Glomerular visceral epithelial cell (primary cell): ENCODE measurements at regions not wholly inside any gene's neighbourhood (a gene's known extent, or its start where the extent isn't known, plus 50 kb on each side); places are given as distances from the start of the nearest gene placed in this dataset.

ENCODE experiments used
- DNase-seq: peaks from one replicate; pipeline ENCODE4 v3.0.0-alpha.2; 2016; ENCODE audit errors: extremely low spot score

DNA sequence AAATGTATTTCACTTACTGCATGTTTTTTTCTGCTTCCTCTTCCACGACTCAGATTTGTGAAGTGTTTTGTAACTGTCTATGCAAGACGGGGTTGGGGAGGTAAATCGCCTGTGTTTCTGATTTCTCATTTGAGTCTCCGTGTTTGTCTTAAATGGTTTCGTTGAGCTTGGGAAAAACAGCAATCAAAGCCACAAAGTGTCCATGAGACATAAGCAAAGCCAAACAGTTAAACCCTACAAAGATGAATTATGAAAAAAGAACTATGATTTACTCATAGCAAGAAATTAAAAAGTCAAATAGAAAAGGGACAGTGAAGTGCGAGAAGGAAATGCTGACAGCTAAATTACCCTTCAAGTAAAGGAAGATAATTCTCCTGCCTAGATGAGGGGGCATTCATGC is 164.3 kb upstream of the TMPO start:
- no peak for DNase-seq

DNA sequence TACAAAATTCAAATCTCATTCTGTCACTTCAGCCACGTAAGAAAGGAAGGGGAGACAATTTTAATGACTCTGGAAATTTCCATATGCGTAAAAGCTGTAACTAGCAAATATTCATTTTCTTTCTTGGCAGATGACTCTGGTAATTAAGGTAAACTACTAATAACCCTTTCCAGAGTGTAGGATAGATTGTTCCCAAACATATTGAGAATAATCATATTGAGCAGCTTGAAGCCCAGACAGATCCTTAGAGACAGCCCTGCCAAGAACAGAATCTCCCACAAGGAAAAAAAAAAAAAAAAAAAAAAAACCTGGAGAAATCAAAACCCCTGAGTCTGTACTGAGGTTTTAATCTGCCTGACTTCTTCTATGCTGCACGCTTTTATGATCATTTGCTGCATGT is 163.6 kb upstream of the TMPO start:
- no peak for DNase-seq

DNA sequence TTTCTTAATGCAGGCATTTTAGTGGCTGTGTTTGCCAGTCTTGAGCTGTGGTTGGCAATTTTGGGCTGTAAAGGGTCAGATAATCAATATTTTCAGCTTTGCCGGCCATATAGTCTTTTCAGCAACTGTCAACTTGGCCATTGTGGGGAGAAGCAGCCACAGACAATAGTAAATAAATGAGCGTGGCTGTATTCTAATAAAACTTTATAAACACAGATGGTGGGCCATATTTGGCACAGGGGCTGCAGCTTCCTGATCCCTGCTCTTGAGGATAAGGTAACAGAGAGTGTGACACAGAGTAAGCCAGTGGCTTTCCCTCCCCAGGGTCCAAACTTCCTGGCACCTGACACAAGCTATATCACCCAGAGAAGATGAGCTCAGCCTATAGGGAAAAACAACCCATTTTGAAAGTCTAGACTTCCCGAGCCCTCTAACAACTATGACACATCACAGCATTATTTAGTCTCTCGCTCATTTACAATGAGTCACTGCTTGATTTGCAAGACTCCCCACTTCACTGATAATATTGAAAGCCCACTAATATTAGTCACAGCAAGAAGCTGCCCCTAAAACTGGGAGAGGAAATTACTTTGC is 163.1 kb upstream of the TMPO start:
- peak; percentile 68 for DNase-seq

DNA sequence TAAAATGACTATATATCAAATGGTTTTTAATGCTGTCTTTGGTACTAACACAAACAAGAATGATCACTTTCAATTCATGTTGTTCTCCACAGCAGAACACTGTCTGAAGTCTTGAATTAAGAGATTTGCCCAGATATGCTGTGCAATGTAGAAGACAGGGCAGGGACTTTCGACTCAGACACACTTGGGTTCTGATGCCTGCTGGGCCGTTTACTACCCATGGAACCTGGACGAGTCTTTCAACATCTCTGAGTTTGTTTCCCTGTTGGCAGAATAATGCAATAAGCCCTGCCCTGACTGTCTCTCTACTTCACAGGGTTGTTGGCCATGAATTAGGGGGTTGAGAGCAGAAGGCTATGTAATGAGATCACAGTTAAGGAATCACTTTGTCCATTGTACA is 162.6 kb upstream of the TMPO start:
- DNase-seq = no peak

DNA sequence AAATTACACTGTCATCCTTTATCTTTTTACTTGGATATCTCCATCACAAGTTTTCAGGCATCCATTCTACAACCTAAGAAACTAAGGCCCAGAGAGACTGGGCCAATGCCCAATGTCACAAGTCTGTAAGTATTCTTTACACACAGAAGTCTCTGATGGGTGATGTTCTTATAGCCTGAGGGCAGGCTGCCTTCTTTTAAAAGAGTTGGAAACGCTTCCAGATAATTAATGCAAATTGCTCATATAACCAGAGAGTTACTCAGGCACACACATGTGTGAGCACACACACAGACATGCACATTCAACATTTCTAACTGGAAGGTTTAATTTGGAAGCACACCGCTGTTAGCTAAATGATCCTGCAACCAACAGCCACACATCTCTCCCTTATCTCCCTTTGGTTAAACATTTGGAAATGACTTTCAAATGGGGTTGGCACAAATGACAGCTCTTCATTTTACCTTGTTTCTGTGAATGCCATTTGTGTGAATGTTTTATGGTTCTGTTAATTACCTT is 160.8 kb upstream of the TMPO start:
- DNase-seq = no peak

DNA sequence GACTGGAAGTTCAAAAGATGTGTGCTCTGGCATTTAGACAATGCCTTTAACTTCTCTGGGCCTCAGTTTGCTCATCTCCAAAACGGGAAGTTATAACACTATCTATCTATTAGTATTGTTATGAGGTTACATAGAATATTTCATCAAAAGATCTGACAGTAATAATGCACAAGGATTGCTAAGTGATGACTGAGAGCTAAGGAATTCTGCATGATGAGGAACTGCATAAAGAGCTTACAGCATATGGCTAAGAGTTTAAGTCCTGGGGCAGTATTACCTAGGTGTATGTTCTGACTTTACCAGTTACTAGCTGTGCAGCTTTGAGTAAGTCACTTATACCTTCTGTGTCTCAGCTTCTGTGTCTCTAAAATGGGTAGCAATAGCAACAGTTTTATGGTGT is 160.1 kb upstream of the TMPO start:
- DNase-seq = no peak

DNA sequence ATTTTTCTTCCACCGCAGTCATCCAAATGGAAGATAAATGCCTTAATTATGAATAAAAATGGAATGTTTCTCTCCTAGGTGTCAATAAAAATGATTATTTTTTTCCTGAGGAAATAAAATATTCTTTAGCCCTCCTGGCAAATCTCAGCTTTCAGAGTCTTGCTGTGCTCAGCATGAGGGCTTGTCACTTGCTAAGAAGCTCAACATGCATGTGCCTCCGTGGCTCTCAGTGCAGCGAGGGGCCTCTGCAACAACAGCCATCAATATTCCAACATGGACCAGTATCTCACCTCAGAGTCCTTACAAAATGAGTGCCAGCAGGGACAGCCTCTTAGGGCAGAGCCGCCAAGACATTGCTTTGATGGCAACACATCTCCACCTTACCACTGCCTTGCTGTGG is 159.5 kb upstream of the TMPO start:
- no peak for DNase-seq

DNA sequence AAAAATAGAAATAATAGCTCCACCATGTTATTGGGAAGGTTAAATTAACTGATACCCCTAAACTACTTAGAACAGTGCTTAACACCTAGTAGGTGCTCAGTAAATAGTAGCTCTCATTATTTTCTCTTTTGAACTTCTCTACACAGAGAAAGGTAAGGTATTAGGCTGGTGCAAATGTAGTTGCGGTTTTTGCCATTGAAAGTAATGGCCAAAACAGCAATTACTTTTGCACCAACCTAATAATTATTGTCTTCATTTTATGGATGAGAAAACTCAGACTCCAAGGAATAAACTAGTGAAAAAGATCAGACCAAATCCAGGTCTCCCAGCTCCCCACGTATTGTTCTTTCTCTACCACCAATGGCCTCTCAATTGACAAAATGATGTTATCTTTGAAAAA is 157.2 kb upstream of the TMPO start:
- DNase-seq = no peak

DNA sequence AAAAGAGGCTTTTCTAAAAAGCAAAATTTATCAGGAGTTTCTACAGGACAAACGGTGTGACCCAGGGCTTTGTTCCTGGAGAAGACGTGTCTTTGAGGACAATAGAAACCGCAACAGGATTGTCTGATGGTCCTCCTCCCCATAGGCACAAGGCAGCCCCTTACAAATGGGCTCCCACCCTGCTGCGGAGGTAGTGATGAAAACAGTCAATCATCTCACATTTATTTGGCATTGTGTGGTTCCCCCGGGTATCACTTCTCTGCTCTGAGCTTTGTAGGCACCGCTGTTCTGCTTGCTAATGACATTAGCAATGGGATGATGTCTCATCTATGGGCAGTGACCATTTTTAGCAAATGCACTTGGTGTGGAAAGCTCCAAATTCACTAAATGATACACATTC is 155.5 kb upstream of the TMPO start:
- no peak for DNase-seq

DNA sequence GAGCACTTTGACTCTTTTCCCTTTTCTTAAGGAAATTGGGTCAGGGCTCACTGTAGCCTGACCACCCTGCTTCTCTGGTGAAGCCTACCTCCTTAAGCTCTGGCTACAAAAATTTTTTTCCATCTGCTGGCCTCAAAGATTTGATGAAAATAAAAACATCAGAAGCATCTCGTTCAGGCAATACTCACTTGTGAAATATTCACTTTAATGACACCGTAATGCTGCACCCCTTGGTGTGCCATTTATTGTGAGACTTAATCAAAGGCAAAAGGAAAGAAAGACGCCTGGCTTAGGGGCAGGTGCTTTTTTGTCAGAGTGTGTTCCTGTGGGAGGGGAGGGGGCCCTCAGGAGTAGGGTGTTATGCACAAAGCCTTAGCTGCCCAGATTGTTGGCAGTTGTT is 155.0 kb upstream of the TMPO start:
- no peak for DNase-seq

DNA sequence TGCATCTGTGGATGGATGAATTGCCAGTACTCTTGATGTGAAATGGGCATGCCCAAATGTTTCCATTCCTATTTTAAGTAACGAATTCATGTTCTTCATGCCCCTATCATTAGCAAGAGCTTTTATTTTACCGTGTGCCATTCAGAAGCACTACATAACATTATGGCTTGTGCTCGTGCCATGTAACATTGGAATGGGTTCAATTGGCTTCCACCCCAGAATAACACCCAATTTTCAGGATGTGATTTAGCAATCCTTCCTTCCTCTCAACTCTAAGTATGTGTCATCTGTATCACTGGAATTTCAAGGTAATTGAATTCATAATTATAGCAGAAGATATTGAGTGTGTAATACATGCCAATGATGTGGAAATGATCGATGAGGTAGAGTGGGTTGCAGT is 145.8 kb upstream of the TMPO start:
- DNase-seq = no peak

DNA sequence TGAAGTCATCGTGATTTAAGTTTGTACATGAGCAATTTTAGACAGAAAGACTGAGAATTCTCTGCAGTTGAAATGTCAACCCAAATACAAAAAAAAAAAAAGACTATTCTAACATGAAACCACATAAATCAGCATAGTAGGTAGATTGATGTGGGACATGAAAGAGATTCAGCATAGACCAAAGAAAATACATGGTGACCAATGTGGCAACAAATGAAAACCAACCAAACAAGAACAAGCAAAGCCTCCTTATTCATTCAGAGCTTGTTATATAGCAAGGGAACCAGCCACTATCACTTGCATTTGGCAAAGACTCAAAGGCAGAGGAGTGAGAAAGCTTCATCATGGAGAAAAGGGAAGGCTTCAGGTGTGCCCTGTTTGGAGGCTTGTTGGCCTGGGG is 144.4 kb upstream of the TMPO start:
- DNase-seq = no peak

DNA sequence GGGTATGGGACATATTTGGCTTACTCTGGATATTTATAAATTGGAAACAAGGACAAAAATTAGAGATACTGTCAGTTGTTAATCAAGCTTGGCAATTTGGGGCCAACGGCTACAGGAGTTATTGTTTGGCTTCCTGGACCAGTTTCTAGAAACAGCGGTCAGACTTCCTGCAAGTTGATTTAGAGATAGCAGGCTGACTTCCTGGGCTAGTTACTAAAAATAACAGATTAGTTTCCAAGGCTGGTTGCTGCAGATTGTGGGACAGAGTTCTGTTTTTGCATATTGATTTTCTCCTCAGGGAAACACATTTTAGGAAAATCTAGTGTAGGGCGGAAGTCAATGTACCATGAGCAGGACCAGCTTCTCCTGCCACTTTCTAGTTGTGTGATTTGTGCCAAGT is 144.0 kb upstream of the TMPO start:
- no peak for DNase-seq

DNA sequence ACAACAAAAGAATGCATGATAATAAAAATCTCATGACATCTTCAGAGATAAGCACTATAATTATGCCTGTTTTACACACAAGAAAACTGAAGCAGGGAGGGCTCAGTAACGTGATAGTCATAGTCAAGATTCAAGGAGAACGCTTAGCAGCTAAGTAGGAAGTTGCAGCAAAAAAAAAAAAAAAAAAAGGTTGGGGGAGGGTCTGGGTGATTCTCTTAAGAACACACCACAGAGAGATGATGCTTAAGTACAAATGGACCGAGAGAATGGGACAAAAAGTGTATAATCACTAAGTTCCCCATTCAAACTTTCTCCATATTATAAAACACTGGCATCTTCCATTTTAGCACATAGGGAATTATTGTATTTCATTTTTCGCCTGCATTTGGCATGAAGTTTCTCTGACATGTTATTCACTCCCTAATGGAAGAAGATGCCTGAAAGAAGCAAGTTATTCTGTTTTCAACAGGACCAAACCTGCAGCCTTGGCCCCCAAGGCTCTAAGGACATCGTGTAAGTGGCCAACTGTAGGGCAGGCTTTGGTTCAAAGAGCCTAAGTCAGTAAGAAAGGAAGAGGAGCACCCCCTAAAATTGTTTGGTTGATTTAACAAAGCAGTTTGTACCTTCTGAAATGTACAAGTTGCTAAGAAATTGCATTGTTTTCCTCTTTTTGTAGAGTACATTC is 142.9 kb upstream of the TMPO start:
- DNase-seq = no peak

DNA sequence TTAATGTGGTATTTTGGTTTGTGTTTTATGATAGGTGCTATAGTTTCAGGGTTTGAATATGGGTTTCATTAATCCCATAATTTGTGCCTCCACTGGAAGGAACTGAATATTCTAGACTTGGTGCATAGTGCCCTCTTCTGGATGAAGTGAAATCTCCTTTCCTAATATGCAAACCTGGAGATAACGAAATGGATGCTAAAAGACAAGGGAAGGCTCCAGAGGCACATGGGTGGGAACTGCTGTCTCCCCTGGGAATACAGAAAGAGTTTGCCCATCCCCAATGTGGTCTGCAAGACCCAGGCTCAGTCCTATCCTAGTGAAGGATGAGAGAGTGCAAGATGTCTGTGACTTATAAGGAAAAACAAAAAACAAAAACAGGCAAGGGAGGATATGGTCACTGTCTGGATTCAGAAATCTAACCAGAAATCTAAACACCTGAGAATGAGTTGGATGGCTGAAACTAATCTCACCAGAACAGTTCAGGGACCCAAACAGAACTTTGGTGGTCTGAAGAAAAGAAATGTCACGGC is 142.3 kb upstream of the TMPO start:
- peak; percentile 38 for DNase-seq

DNA sequence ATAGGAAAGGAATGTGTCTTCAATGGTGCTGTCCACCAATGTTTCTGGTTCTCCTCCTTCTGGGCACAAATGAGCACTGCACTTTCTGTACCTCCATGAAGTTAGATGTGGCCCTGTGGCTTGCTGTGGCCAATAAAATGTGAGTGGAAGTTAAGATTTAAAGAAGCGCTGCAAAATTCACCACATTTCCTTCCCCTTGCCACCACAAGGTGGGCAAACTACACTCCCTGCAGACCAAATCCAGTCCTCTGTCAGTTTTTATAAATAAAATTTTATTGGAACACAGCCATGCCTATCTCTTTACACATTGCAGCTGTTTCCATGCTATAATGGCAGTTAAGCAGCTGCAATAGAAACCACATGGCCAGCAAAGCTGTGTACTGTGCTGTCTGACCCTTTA is 141.4 kb upstream of the TMPO start:
- DNase-seq = no peak

DNA sequence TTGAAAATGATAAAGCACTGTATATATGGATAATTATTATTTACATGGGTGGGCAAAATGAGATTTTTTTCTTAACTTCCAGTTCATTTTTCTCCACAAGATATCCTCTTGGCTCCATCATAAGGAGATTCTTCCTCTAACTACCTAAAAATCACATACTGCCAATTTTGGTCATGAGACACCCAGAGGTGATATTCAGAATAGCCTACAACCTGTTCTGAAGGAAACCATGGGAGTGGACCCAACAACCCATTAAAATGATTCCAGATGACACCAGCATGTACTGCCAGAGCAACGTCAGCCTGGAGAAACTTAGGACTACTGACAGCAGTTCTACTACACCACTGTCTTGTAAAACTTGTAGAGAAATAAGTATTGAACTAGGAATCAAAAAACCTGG is 136.3 kb upstream of the TMPO start:
- no peak for DNase-seq

DNA sequence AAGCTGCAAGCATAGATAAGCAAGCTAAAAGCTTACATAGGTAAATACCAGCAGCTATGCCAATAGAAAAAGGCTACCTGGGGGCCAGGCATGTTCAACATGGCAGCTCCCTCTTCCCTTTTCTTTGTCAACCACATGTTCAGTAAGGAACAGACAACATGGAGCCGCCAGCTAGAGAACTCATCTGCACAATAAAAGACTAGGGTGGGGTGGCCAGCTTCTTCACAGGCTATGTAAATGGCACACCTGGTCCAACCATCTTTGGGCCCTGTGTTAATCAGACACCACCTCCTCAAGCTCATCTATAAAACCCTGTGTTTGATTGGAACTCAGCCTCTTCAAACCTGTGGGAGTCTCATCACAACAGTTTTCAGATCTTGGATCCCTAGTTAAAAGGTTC is 129.7 kb upstream of the TMPO start:
- DNase-seq = no peak

DNA sequence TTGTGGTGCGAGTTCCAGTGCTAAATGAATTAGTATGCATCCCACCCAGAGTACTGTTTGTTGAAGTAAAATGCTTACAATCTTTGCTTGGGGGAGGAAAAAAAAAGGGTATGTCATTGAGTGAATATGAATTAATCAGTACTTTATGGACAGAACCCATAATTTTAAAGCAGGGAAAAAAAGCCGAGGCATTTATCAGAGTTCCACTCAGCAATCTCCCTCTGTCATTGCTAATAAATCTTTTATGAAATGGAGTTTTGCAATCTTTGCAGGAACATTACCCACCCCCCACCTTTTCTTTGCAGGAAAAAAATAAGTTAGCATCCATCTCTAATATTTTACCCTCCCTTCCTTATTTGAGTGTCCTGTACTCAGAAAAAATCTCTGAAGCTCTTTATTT is 127.9 kb upstream of the TMPO start:
- DNase-seq = no peak

DNA sequence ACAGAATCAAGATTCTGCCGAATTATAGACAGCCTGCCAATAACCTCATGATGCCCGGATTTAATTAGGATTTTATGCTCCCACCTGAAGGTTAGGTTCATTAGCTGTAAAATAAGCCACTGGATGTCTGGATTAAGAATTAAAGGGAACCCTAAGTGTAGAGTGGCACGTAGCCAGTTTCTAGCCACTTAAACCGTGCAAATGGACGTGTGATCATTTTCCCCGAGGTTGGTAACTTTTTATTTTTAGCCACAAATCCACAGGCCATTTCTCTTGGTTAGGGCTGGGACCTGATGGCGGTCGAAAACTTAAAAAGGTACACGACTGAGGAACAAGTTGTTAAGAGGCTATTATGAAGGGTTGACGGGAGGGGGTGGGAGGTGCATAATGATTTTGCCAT is 127.3 kb upstream of the TMPO start:
- no peak for DNase-seq

DNA sequence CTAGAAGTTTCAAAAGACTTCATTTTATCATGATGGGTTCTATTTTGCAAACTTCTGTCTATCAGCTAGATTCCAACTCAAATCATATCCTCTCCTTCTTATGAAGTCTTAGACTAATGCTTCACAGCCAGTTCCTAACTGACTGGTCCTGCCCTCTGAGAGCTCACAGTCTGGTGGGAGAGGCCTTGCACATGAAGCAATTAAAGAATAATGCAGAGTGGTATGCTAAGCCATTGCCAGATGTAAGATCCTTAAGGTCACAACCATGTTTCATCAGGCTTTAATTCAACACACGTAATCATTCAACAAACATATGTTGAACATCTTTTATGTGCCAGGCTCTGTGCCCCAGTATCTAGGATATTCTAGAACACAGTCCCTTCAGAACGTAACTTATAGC is 125.8 kb upstream of the TMPO start:
- DNase-seq = no peak

DNA sequence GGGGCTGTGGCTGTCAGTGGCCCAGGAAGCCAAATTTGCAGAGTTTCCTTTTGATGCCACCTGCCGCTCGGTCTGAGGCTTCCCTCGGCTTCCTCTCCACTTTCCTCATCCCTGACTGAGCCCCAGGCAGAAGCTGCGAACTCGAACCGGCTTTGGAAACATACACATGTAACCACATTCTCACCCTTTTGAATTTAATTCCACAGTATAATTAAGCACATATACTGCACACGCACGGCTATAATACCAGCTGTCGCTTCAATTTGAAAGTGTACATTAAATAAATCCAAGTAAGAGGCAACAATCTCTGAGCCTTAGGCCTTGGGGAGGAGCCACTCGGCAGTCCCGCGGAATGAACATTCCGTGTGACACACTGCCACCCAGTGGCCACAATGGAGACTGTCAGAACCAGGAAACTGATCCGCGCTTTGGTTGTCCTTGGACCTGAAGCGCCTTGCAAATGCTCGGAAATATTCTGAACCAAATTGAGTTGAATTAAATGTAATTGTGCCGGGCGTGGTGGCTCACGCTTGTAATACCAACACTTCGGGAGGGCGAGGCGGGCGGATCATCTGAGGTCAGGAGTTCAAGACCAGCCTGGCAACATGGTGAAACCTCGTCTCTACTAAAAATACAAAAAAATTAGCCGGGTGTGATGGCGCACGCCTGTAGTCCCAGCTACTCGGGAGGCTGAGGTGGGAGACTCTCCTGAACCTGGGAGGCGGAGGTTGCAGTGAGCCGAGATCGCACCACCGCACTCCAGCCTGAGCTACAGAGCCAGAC is 117.9 kb upstream of the TMPO start:
- DNase-seq = peak; percentile 67

DNA sequence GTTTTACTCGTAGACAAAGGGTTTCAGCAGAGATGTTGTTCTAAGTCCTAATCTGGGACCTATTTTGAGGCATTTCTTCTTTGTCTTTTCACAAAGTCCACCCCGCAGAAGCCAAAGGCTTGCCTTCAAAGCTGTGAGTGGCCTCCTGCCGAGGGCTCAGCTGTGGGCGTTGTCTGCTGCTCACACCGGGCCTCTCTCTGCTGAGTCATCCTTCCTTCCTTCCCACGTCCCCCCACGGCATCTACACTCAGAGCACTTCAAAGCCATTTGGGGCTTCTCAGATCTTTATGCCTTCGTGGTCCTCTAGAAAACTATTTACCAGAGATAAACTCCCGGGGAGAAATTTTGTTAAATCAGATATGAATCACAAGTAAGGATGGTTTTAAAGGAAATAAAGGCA is 115.9 kb upstream of the TMPO start:
- DNase-seq = peak; percentile 70
